SK-N-SH (cell line): ENCODE measurements at regions not wholly inside any gene's neighbourhood (a gene's known extent, or its start where the extent isn't known, plus 50 kb on each side); places are given as distances from the start of the nearest gene placed in this dataset.

Source experiments
- CTCF ChIA-PET: fragments of 300-600, 350-600 bp; formaldehyde crosslinking; extraction: SDS; loops from one replicate; lab custom pipeline; 2021; lab: Yijun Ruan, JAX
- POLR2A ChIA-PET: fragments of 350-600 bp; sonication (Branson Sonifier 250); formaldehyde crosslinking; extraction: SDS; loops from one replicate; lab custom pipeline; 2020; ENCODE audit warnings: antibody characterized with exemption, inconsistent platforms; lab: Yijun Ruan, JAX
- DNase-seq: peaks from one replicate; pipeline ENCODE4 v3.0.0; 2012
- H2AFZ ChIP-seq: fragments of 200-600 bp; sonication (generic); 2 replicates; pipeline ENCODE4 v1.8.1; 2016; ENCODE audit warnings: antibody characterized with exemption, mild to moderate bottlenecking, low read depth
- H3F3A ChIP-seq: fragments of 200-600 bp; sonication (generic); replicated peaks from 2 replicates; pipeline ENCODE3; 2016; ENCODE audit warnings: antibody characterized with exemption, mild to moderate bottlenecking; ENCODE audit not compliant: insufficient read depth
- H3K27ac ChIP-seq, 2 experiments: fragments of 200-500 bp in 1 of 2; fragments of 200-600 bp in 1 of 2; sonication (Bioruptor generic) in 1 of 2; sonication (generic), shearing (Covaris generic) in 1 of 2; 2 replicates each; pipeline versions ENCODE4 v1.5.1 to v1.6.1; 2014 to 2016; ENCODE audit warnings: low read depth in 2 of 2, inconsistent platforms in 1 of 2, low read length in 1 of 2, mild to moderate bottlenecking in 1 of 2, mixed read lengths in 1 of 2
- H3K27me3 ChIP-seq: fragments of 200-600 bp; sonication (generic), shearing (Covaris generic); 2 replicates; pipeline ENCODE4 v1.6.1; 2016; ENCODE audit warnings: mixed run types; ENCODE audit not compliant: insufficient read depth
- H3K36me3 ChIP-seq, 2 experiments: fragments of 200-500 bp in 1 of 2; fragments of 200-600 bp in 1 of 2; sonication (Bioruptor generic) in 1 of 2; sonication (generic) in 1 of 2; replicated peaks in 1 of 2; 2 replicates each; pipeline versions ENCODE3 to v1.5.1; 2014 to 2016; ENCODE audit warnings: low read length in 1 of 2, mild to moderate bottlenecking in 1 of 2; ENCODE audit not compliant: insufficient read depth in 2 of 2, control insufficient read depth in 1 of 2
- H3K4me1 ChIP-seq, 2 experiments: fragments of 200-500 bp in 1 of 2; fragments of 200-600 bp in 1 of 2; sonication (Bioruptor generic) in 1 of 2; sonication (generic), shearing (Covaris generic) in 1 of 2; 2 replicates each; pipeline versions ENCODE4 v1.5.1 to v1.6.1; 2014 to 2016; ENCODE audit warnings: low read depth in 1 of 2, low read length in 1 of 2, mixed run types in 1 of 2; ENCODE audit not compliant: insufficient read depth in 2 of 2, control insufficient read depth in 1 of 2
- H3K4me2 ChIP-seq: fragments of 200-600 bp; sonication (generic), shearing (Covaris generic); 2 replicates; pipeline ENCODE4 v1.6.1; 2017; ENCODE audit warnings: mixed run types
- H3K4me3 ChIP-seq, 2 experiments: fragments of 200-500 bp in 1 of 2; fragments of 200-600 bp in 1 of 2; sonication (Bioruptor generic) in 1 of 2; sonication (generic), shearing (Covaris generic) in 1 of 2; 2 replicates each; pipeline versions ENCODE4 v1.5.1 to v1.8.1; 2014 to 2016; ENCODE audit warnings: low read depth in 2 of 2, inconsistent platforms in 1 of 2, low read length in 1 of 2, mild to moderate bottlenecking in 1 of 2, mixed read lengths in 1 of 2, moderate library complexity in 1 of 2
- H3K79me2 ChIP-seq: fragments of 200-600 bp; sonication (generic); 2 replicates; pipeline ENCODE4 v1.8.1; 2017; ENCODE audit warnings: mild to moderate bottlenecking; ENCODE audit not compliant: insufficient read depth
- H3K9ac ChIP-seq: fragments of 200-600 bp; sonication (generic); 2 replicates; pipeline ENCODE4 v1.6.1; 2017; ENCODE audit warnings: mixed run types
- H3K9me2 ChIP-seq: fragments of 200-600 bp; sonication (generic); 2 replicates; pipeline ENCODE4 v1.6.1; 2017; ENCODE audit warnings: mixed run types
- H3K9me3 ChIP-seq: fragments of 200-600 bp; sonication (generic); 2 replicates; pipeline ENCODE4 v1.6.1; 2017; ENCODE audit warnings: mixed run types, mild to moderate bottlenecking, moderate library complexity
- H4K20me1 ChIP-seq: fragments of 200-600 bp; sonication (generic); 2 replicates; pipeline ENCODE4 v1.6.1; 2017; ENCODE audit warnings: mild to moderate bottlenecking, mixed run types; ENCODE audit not compliant: insufficient read depth
- CHD2 ChIP-seq: fragments of 150-350 bp; IDR thresholded peaks from 2 replicates; pipeline ENCODE4 v1.6.1; 2018; ENCODE audit warnings: low read length; ENCODE audit not compliant: partially characterized antibody
- ELF1 ChIP-seq: IDR thresholded peaks from 2 replicates; pipeline ENCODE4 v1.4.0; 2012
- EP300 ChIP-seq, 2 experiments: IDR thresholded peaks; 2 replicates each; pipeline versions ENCODE4 v1.4.0 to v1.6.1; 2012; ENCODE audit warnings: borderline replicate concordance in 1 of 2, low read depth in 1 of 2, low read length in 1 of 2
- FOSL2 ChIP-seq: IDR thresholded peaks from 2 replicates; pipeline ENCODE4 v1.4.0; 2012; ENCODE audit warnings: low read depth, mild to moderate bottlenecking, moderate library complexity, borderline replicate concordance
- FOXM1 ChIP-seq: IDR thresholded peaks from 2 replicates; pipeline ENCODE4 v1.4.0; 2012; ENCODE audit warnings: low read depth, mild to moderate bottlenecking
- GATA2 ChIP-seq: sonication (generic); formaldehyde crosslinking; IDR thresholded peaks from 2 replicates; pipeline ENCODE4 v1.5.0; 2020; ENCODE audit warnings: mild to moderate bottlenecking, missing genetic modification reagents
- JUND ChIP-seq: IDR thresholded peaks from 2 replicates; pipeline ENCODE4 v1.4.0; 2012
- MXI1 ChIP-seq: IDR thresholded peaks from 2 replicates; pipeline ENCODE4 v1.6.1; 2012; ENCODE audit warnings: mild to moderate bottlenecking, low read depth, low read length, improper control_type of control experiment
- NFIC ChIP-seq: IDR thresholded peaks from 2 replicates; pipeline ENCODE4 v1.4.0; 2012; ENCODE audit warnings: borderline replicate concordance
- PBX3 ChIP-seq: IDR thresholded peaks from 2 replicates; pipeline ENCODE4; 2012
- REST ChIP-seq: IDR thresholded peaks from 2 replicates; pipeline ENCODE4 v1.6.1; 2012; ENCODE audit warnings: mild to moderate bottlenecking, low read depth, low read length, moderate library complexity
- RFX5 ChIP-seq: IDR thresholded peaks from 2 replicates; pipeline ENCODE4 v1.6.1; 2012; ENCODE audit warnings: mild to moderate bottlenecking, improper control_type of control experiment, low read length
- TCF12 ChIP-seq: IDR thresholded peaks from 2 replicates; pipeline ENCODE4 v1.4.0; 2012
- TEAD4 ChIP-seq: IDR thresholded peaks from 2 replicates; pipeline ENCODE4 v1.4.0; 2012; ENCODE audit warnings: mild to moderate bottlenecking, borderline replicate concordance; ENCODE audit not compliant: insufficient read depth
- USF1 ChIP-seq: IDR thresholded peaks from 2 replicates; pipeline ENCODE4 v1.4.0; 2012; ENCODE audit warnings: low read depth, borderline replicate concordance
- USF2 ChIP-seq: fragments of 150-350 bp; IDR thresholded peaks from 2 replicates; pipeline ENCODE4 v1.6.1; 2017; ENCODE audit warnings: antibody characterized with exemption, low read length, low read depth, borderline replicate concordance
- YY1 ChIP-seq: IDR thresholded peaks from 2 replicates; pipeline ENCODE4 v1.4.0; 2012; ENCODE audit warnings: low read depth, mild to moderate bottlenecking
- WGBS: methylation state at CpG from one replicate; pipeline ENCODE4 v1.1.6; 2017; ENCODE audit warnings: low lambda C conversion rate; 5-methylcytosine and 5-hydroxymethylcytosine counted together

- CTCF ChIA-PET, result interaction anchor here (1.9 kb wide), 1 partner anchor 23 kb away, joined by 7 read pairs; no protein-coding TSS in a partner anchor
- no peaks in the 10 kb centered on the region; a peak in 1 of 4 replicates for H3K4me1 ChIP-seq
- H3K27ac ChIP-seq, result peak overlapping the region in 1 of 2 experiments; percentile 55; a peak in 1 of 4 replicates
- no peak for DNase-seq
- no peaks in the 10 kb centered on the region for H3K36me3 ChIP-seq
- H3K9ac ChIP-seq, result no peak overlapping the region
- no peaks in the 10 kb centered on the region for H3K27me3 ChIP-seq
- POLR2A ChIA-PET, result no interaction called here
- H3K9me2 ChIP-seq, result no peaks in the 10 kb centered on the region
- H3K4me2 ChIP-seq, result no peak overlapping the region
- peaks cover 4% of the 10 kb centered on the region for H3F3A ChIP-seq
- H3K9me3 ChIP-seq, result no peaks in the 10 kb centered on the region
- TF ChIP-seq PBX3, result peak; percentile 50; the same call in 1 of the 2 replicates
- TF ChIP-seq TCF12, result peak; percentile 35; the same call in 1 of the 2 replicates
- peak; percentile 36; the same call in 1 of the 2 replicates for TF ChIP-seq FOSL2
- TF ChIP-seq TEAD4, result no peak
- peak in 1 of 2 experiments; percentile 57; a peak in 2 of 4 replicates for TF ChIP-seq EP300 (IDR thresholded peaks at IDR 0.05; ENCODE audit: borderline replicate concordance in 1 of 2, low read depth in 1 of 2, low read length in 1 of 2)
- no peak for TF ChIP-seq RFX5
- peak; percentile 9; the same call in 1 of the 2 replicates for TF ChIP-seq JUND
- no peak overlapping the region for H3K4me3 ChIP-seq
- H3K79me2 ChIP-seq, result no peaks in the 10 kb centered on the region
- no peak overlapping the region for H2AFZ ChIP-seq
- H4K20me1 ChIP-seq, result no peaks in the 10 kb centered on the region
These were observed 614.6 kb upstream of the SPRY2 start for GRCh38 chr13:80955501-80955900.

- POLR2A ChIA-PET, result no interaction called here
- no peaks in the 10 kb centered on the region for H3K27me3 ChIP-seq
- no peak overlapping the region for H3K9ac ChIP-seq
- no peak overlapping the region for H3K4me3 ChIP-seq
- no peaks in the 10 kb centered on the region for H3K79me2 ChIP-seq
- H2AFZ ChIP-seq, result no peak overlapping the region
- WGBS, result 88% methylated on average over 2 of the region's 2 CpGs
- CTCF ChIA-PET, result no interaction called here
- H3K9me2 ChIP-seq, result no peaks in the 10 kb centered on the region
- no peaks in the 10 kb centered on the region for H3F3A ChIP-seq
- H3K27ac ChIP-seq, result no peak overlapping the region
- no peak overlapping the region for H3K4me2 ChIP-seq
- no peaks in the 10 kb centered on the region for H3K9me3 ChIP-seq
- DNase-seq, result no peak
- no peaks in the 10 kb centered on the region for H4K20me1 ChIP-seq
- H3K36me3 ChIP-seq, result no peaks in the 10 kb centered on the region
- TF ChIP-seq RFX5, result no peak
- no peak for TF ChIP-seq CHD2
- TF ChIP-seq MXI1, result no peak
- TF ChIP-seq FOXM1, result no peak
- TF ChIP-seq USF1, result no peak
- TF ChIP-seq YY1, result no peak
- TF ChIP-seq NFIC, result no peak
- no peak for TF ChIP-seq PBX3
- no peak for TF ChIP-seq GATA2 (CRISPR knock-in tag)
- no peak for TF ChIP-seq REST
- no peak for TF ChIP-seq EP300 (IDR thresholded peaks at IDR 0.05; ENCODE audit: borderline replicate concordance in 1 of 2, low read depth in 1 of 2, low read length in 1 of 2)
- TF ChIP-seq ELF1, result no peak
- no peak for TF ChIP-seq USF2
- TF ChIP-seq TCF12, result no peak
- TF ChIP-seq JUND, result no peak
- no peaks in the 10 kb centered on the region; a peak in 1 of 4 replicates for H3K4me1 ChIP-seq
These were observed 611.2 kb upstream of the SPRY2 start for GRCh38 chr13:80952158-80952557.
